IPS-NIHi7 (cell line): ENCODE measurements at regions not wholly inside any gene's neighbourhood (a gene's known extent, or its start where the extent isn't known, plus 50 kb on each side); places are given as distances from the start of the nearest gene placed in this dataset.

ENCODE experiments used
- DNase-seq: peaks from one replicate; pipeline ENCODE4 v3.0.0; 2012; ENCODE audit warnings: mixed read lengths; ENCODE audit errors: extremely low spot score

GRCh38 chr2:183214680-183215079 lies 90.4 kb downstream of the NUP35 start:
- DNase-seq = no peak

GRCh38 chr2:183215917-183216316 lies 91.7 kb downstream of the NUP35 start:
- no peak for DNase-seq

GRCh38 chr2:183219888-183220287 lies 95.6 kb downstream of the NUP35 start:
- no peak for DNase-seq

GRCh38 chr2:183222751-183223150 lies 98.5 kb downstream of the NUP35 start:
- DNase-seq = no peak

- DNase-seq = no peak
These were observed 100.7 kb downstream of the NUP35 start for GRCh38 chr2:183224948-183225347.

GRCh38 chr2:183227176-183227575 lies 102.9 kb downstream of the NUP35 start:
- no peak for DNase-seq

GRCh38 chr2:183229386-183229785 lies 105.1 kb downstream of the NUP35 start:
- DNase-seq = no peak

- DNase-seq = no peak
These were observed 108.1 kb downstream of the NUP35 start for GRCh38 chr2:183232161-183232865.

- no peak for DNase-seq
These were observed 118.7 kb downstream of the NUP35 start for GRCh38 chr2:183242937-183243336.

- DNase-seq = no peak
These were observed 119.5 kb downstream of the NUP35 start for GRCh38 chr2:183243758-183244157.

- DNase-seq = peak; percentile 44
These were observed 120.1 kb downstream of the NUP35 start for GRCh38 chr2:183244300-183244844.

- DNase-seq = peak; percentile 25
These were observed 124.8 kb downstream of the NUP35 start for GRCh38 chr2:183248866-183249567.

- DNase-seq = no peak
These were observed 125.8 kb downstream of the NUP35 start for GRCh38 chr2:183250061-183250460.

- DNase-seq = no peak
These were observed 126.2 kb downstream of the NUP35 start for GRCh38 chr2:183250472-183250871.

- DNase-seq = no peak
These were observed 129.3 kb downstream of the NUP35 start for GRCh38 chr2:183253441-183254130.

- no peak for DNase-seq
These were observed 131.2 kb downstream of the NUP35 start for GRCh38 chr2:183255411-183255810.

GRCh38 chr2:183259921-183260320 lies 135.7 kb downstream of the NUP35 start:
- no peak for DNase-seq

- no peak for DNase-seq
These were observed 136.3 kb downstream of the NUP35 start for GRCh38 chr2:183260527-183260926.

- DNase-seq = no peak
These were observed 140.8 kb downstream of the NUP35 start for GRCh38 chr2:183264890-183265535.

- DNase-seq = no peak
These were observed 143.0 kb downstream of the NUP35 start for GRCh38 chr2:183267148-183267827.

GRCh38 chr2:183269956-183270355 lies 145.7 kb downstream of the NUP35 start:
- no peak for DNase-seq
